Vagina (tissue), 2 donors: ENCODE measurements at regions not wholly inside any gene's neighbourhood (a gene's known extent, or its start where the extent isn't known, plus 50 kb on each side); places are given as distances from the start of the nearest gene placed in this dataset.

Source experiments
- CTCF ChIP-seq, 3 experiments: fragments of 450-650 bp in 2 of 3; fragments of 200-600 bp in 1 of 3; sonication (generic) in 1 of 3; IDR thresholded peaks; one replicate each; pipeline ENCODE4 v1.5.1; 2017 to 2019; ENCODE audit warnings: antibody characterized with exemption in 3 of 3, mild to moderate bottlenecking in 2 of 3, moderate library complexity in 2 of 3
- POLR2A ChIP-seq, 2 donors: fragments of 450-650 bp; IDR thresholded peaks; one replicate each; pipeline ENCODE4 v1.6.1; 2017; ENCODE audit warnings: antibody characterized with exemption in 2 of 2, mild to moderate bottlenecking in 2 of 2, moderate library complexity in 2 of 2
- POLR2AphosphoS5 ChIP-seq, 2 donors: sonication (generic); formaldehyde crosslinking; IDR thresholded peaks; one replicate each; pipeline ENCODE4 v1.9.0; 2017; ENCODE audit warnings: antibody characterized with exemption in 2 of 2, mild to moderate bottlenecking in 2 of 2, low read depth in 1 of 2; ENCODE audit not compliant: insufficient read depth in 1 of 2

- no peak for TF ChIP-seq POLR2A (IDR thresholded peaks at IDR 0.05)
- TF ChIP-seq CTCF (IDR thresholded peaks at IDR 0.05): no peak
- TF ChIP-seq POLR2AphosphoS5 (IDR thresholded peaks at IDR 0.05; ENCODE audit: insufficient read depth in 1 of 2, low read depth in 1 of 2): no peak
Observed at GRCh38 chr3:88408097-88408496, 258.3 kb downstream of the C3orf38 start.
